ENCODE measurements at regions not wholly inside any gene's neighbourhood (a gene's known extent, or its start where the extent isn't known, plus 50 kb on each side); places are given as distances from the start of the nearest gene placed in this dataset.
"Not testable (repeated sequence)": the region's sequence is repeated elsewhere in the genome, so short reads cannot be mapped to it uniquely, and the experiment has no call there.

GRCh38 chr2:48195169-48195568, 119.3 kb upstream of the FOXN2 start:
- Mint-ChIP-seq H3K27me3 (ENCODE audit: low read depth) (no peaks in the 10 kb centered on the region), H3K36me3 (ENCODE audit: low read depth) (no peaks in the 10 kb centered on the region), H3K27ac (ENCODE audit: unreplicated experiment) (no peak overlapping the region), H3K4me1 (ENCODE audit: low read depth) (no peaks in the 10 kb centered on the region), H3K9me3 (ENCODE audit: low read depth) (no peaks in the 10 kb centered on the region), H3K4me3 (ENCODE audit: unreplicated experiment) (no peak overlapping the region)
- no peak for DNase-seq (ENCODE audit: low spot score)
- TF ChIP-seq CTCF (IDR thresholded peaks at IDR 0.05): no peak

- H3K4me3 Mint-ChIP-seq (ENCODE audit: unreplicated experiment): no peak overlapping the region
- no peak for TF ChIP-seq CTCF (IDR thresholded peaks at IDR 0.05)
- no peak for DNase-seq (ENCODE audit: low spot score)
- H3K4me1 Mint-ChIP-seq (ENCODE audit: low read depth): no peaks in the 10 kb centered on the region
- H3K27me3 Mint-ChIP-seq (ENCODE audit: low read depth): no peaks in the 10 kb centered on the region
- H3K36me3 Mint-ChIP-seq (ENCODE audit: low read depth): no peaks in the 10 kb centered on the region
- H3K9me3 Mint-ChIP-seq (ENCODE audit: low read depth): no peaks in the 10 kb centered on the region
- H3K27ac Mint-ChIP-seq (ENCODE audit: unreplicated experiment): no peak overlapping the region
These were observed 116.9 kb upstream of the FOXN2 start for GRCh38 chr2:48197618-48198017.

DNA sequence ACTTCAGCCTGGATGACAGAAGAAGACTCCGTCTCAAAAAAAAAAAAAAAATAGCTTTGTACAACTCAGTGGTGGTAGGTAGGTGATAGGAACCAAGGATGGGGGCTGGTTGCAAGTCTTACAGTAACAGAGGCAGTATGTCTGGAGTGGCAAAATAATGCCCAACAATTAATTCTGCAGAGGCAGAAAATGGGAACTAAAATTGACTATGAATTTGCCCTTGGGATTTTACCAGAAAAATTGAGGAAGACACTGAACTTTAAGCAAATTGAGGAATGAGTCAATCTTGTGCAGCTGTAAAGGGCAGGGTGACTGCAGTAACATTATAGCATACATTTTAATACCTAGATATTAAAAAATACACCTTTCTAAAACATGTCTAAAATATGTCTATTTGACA, 116.1 kb upstream of the FOXN2 start:
- H3K9me3 Mint-ChIP-seq (ENCODE audit: low read depth): no peaks in the 10 kb centered on the region
- no peaks in the 10 kb centered on the region for H3K36me3 Mint-ChIP-seq (ENCODE audit: low read depth)
- no peak for TF ChIP-seq CTCF (IDR thresholded peaks at IDR 0.05)
- H3K4me1 Mint-ChIP-seq (ENCODE audit: low read depth): no peaks in the 10 kb centered on the region
- no peak overlapping the region for H3K27ac Mint-ChIP-seq (ENCODE audit: unreplicated experiment)
- H3K4me3 Mint-ChIP-seq (ENCODE audit: unreplicated experiment): no peak overlapping the region
- H3K27me3 Mint-ChIP-seq (ENCODE audit: low read depth): no peaks in the 10 kb centered on the region
- DNase-seq (ENCODE audit: low spot score): no peak

GRCh38 chr2:48199070-48199469, 115.4 kb upstream of the FOXN2 start:
- no peak overlapping the region for H3K27ac Mint-ChIP-seq (ENCODE audit: unreplicated experiment)
- no peaks in the 10 kb centered on the region for H3K27me3 Mint-ChIP-seq (ENCODE audit: low read depth)
- H3K9me3 Mint-ChIP-seq (ENCODE audit: low read depth): no peaks in the 10 kb centered on the region
- no peak for TF ChIP-seq CTCF (IDR thresholded peaks at IDR 0.05)
- DNase-seq (ENCODE audit: low spot score): no peak
- no peaks in the 10 kb centered on the region for H3K36me3 Mint-ChIP-seq (ENCODE audit: low read depth)
- no peaks in the 10 kb centered on the region for H3K4me1 Mint-ChIP-seq (ENCODE audit: low read depth)
- no peak overlapping the region for H3K4me3 Mint-ChIP-seq (ENCODE audit: unreplicated experiment)

DNA sequence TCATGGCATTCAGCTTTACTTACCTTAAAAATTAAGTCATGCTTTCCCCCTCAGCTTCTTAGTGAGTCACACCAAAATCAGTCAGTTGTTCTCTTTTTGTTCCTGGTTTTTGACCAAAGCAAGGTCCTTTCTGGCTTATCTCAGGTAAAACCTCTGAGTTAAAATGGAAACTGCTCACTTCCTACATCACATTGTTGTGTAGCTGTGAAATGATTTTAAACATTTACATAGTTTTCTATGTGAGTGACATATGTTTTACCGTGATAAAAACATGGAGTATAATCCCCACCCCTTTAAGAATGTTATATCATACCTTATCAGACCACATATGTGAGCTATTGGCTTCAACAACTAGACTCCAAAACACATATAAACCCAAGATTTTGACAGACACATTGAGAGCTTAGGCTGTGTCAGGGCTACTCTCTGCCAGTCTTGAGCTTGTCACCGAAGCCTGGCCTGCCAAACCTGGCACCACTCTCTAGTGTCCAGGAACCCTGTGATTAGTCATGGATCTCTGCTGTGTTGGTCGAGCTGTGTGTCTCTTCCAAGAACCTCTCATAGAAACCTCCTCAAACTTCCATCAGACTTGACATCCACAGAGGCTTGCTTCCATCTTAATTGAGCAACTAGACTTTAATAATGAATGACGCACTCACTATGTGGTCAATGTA, 113.7 kb upstream of the FOXN2 start:
- Mint-ChIP-seq H3K4me1 (ENCODE audit: low read depth) (peaks cover 2% of the 10 kb centered on the region), H3K36me3 (ENCODE audit: low read depth) (no peaks in the 10 kb centered on the region), H3K9me3 (ENCODE audit: low read depth) (no peaks in the 10 kb centered on the region), H3K27me3 (ENCODE audit: low read depth) (no peaks in the 10 kb centered on the region), H3K4me3 (ENCODE audit: unreplicated experiment) (no peak overlapping the region), H3K27ac (ENCODE audit: unreplicated experiment) (no peak overlapping the region)
- DNase-seq (ENCODE audit: low spot score): no peak
- no peak for TF ChIP-seq CTCF (IDR thresholded peaks at IDR 0.05)

DNA sequence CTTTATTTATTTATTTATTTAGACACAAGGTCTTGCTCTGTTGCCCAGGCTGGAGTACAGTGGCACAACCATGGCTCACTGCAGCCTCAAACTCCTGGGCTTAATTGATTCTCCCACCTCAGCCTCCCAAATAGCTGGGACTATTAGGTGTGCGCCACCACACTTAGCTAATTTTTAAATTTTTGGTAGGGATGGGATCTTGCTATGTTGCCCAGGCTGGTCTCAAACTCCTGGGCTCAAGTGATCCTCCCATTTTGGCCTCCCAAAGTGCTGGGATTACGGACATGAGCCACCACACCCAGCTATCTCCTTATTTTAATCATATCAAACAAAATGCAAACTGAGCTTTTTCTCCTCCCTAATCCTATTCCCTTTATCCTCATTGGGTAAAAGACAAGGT, 113.0 kb upstream of the FOXN2 start:
- H3K36me3 Mint-ChIP-seq (ENCODE audit: low read depth); DNase-seq (ENCODE audit: low spot score); H3K9me3 Mint-ChIP-seq (ENCODE audit: low read depth); H3K4me1 Mint-ChIP-seq (ENCODE audit: low read depth); H3K27ac Mint-ChIP-seq (ENCODE audit: unreplicated experiment); H3K4me3 Mint-ChIP-seq (ENCODE audit: unreplicated experiment); H3K27me3 Mint-ChIP-seq (ENCODE audit: low read depth): not testable (repeated sequence)
